ENCODE measurements at regions not wholly inside any gene's neighbourhood (a gene's known extent, or its start where the extent isn't known, plus 50 kb on each side); places are given as distances from the start of the nearest gene placed in this dataset.

DNA sequence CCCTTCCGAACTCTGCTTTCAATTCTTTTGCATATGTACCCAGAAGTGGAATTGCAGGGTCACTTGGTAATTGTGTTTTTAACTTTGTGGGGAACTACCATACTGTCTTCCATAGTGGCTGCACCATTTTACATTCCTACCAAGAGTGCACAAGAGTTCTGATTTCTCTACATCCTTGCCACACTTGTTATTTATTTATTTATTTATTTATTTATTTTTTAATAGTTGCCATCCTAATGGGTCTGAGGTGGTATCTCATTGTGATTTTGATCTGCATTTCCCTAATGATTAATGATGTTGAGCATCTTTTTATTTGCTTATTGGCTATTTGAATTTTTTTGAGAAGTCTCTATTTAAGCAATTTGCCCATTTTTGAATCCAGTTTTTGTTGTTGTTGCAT is 422.4 kb downstream of the PTPRU start:
- DNase-seq, result no peak

- no peak for DNase-seq
Measured at GRCh38 chr1:29657816-29658215, 421.5 kb downstream of the PTPRU start.

- DNase-seq, result no peak
Measured at GRCh38 chr1:29655945-29656850, 419.9 kb downstream of the PTPRU start.

- no peak for DNase-seq
Measured at GRCh38 chr1:29655145-29655544, 418.8 kb downstream of the PTPRU start.

GRCh38 chr1:29653886-29654450 is 417.6 kb downstream of the PTPRU start:
- DNase-seq, result no peak

DNA sequence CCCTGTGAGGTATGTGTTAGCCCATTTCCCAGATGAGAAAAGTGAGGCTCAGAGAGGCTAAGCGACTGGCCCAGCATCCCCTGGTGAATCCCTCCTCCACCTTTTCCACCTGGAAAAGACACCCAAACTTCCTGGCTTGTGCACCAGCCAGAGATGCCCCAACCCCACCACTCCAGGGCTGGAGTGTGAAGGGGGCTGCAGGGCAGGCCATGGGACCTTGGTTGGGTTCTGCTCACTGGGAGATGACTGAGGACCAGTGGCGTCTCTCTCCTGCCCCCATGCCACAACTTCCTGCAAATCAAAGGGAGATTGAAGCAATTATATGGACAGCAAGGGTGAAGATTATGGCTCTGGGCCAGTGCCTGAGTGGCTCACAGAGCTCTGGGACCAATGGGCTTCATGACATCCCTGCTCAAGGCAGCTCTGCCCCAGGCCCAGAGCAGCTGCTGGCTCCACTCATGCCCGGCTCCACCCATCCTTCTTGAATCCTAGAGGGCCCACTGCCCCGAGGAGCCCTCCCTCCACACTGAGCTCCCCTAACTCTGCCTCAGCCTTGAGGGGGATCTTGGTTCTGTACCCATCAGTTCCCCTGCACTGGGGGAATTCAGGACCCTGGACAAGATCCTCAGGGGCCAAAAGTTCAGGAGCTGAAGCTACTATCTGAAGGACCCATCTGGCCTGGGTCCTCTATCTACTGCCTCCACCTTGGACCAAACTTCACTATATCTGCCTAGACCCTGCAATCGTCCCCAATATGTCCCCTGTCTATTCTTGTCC is 416.9 kb downstream of the PTPRU start:
- DNase-seq, result no peak

DNA sequence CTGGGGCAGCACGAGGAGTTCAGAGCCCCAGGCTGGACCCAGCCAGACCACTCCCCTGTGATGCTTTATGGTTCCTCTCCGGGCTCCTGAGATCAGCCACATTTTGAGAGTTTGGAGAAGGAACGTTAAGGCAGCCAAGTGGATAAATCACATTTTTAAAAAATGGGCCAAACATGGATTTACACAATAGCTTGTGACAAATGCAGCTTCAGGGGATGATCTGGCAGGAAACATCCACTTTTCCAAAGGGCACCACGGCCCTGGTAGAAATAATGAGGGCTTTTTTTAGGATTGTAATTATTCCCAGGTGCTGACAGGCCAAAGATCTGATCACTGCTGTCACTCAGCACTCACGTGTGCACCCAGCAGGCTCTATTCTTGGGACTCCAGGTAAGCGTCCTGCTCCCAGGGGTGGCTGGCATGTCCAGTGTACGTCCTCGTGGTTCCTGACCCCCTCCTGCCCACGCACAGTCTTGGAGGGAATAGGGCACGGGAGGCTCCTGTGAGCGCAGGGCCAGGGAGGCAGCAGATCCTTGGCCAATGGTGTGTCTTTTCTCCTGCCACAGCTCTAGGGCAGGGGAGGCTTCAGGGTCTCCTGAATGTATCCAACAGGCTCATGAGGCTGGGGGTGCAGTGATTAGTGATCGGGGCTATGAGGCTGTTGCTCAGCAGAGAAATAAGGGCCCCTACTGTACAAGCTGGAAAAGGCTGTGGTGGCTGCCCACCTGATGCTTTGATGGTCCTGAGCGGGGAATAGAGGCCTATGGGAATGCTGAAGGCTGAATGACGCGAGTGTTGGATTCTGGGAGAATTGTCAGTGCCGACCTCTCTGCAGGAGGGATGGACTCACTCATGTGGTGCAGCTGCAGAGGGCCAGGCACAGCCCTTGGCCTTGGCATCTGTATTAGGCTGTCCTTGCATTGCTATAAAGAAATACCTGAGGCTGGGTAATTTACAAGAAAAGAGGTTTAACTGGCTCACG is 415.7 kb downstream of the PTPRU start:
- no peak for DNase-seq

GRCh38 chr1:29651246-29651645 is 414.9 kb downstream of the PTPRU start:
- DNase-seq, result no peak

DNA sequence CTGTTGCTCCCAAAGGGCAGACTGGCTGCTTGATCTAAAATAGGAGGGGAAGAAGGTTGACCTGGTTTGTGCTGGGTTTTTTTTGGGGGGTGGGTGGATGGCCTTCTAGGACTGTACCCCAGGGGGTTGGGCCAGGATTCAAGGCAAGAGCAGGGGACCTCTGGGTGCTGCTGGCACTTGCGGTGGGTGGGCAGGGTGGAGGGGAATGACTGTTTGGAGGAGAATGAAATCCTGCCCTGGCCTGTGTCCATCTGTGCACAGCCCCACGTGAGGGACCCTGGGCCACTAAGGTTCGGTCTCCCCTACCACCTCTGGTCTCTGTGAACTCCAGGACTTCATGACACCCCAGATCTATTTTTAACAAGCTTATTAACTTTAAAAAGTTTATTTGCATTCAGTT is 414.2 kb downstream of the PTPRU start:
- DNase-seq, result no peak

DNA sequence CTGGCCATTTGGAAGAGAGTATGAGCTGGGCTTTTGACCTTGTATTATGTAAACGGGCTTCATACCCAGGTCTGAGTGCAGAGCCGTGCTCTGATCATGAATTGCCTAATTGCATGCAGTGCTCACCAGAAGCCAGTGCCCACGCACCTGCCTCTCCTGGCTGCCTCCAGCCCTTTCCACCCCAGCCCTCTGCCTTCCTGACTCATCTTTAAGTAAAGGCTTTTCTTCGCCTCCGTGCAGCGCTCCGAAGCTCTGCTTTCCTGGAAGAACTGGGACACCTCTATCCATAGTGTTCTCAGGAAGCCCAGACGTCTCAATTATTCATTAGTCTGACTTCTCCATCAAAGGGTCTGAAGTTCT is 413.7 kb downstream of the PTPRU start:
- DNase-seq, result no peak

GRCh38 chr1:29649189-29650040 is 413.1 kb downstream of the PTPRU start:
- DNase-seq, result no peak

DNA sequence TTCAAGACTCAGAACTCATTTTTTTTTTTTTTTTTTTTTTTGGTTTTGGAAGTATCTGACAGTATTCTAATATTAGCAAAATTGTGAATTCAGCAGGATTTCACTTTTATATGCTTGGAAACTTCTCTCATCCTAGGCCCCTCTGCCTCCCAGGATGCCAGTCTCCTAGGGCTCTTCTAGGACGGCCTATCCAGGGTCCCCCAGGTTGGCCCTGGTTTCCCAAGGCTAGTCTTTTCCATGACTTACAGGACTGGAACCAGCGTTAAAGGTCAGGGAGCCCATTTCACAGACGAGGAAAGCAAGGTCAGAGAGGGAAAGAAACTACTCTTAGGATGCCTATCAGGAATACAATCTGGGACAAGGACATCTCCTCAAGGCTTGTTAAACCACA is 412.5 kb downstream of the PTPRU start:
- no peak for DNase-seq

DNA sequence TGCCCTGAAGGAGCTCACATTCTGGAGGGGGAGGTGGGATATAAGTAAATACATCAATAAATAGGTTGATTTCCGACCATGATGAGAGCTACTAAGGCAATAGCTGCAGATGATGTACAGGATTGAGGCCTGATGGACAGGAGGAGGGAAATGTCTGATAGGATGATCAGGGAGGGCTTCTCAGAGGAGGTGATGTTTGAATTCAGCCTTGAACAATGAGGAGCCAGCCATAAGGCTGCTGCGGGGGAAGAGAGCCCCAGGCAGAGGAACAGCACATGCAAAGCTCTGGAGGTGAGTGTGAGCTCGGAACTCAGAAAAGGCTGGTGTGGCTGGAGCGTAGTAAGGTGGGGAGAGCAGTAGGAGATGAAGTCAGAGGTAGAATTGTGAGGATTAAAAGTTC is 411.7 kb downstream of the PTPRU start:
- DNase-seq, result no peak

- no peak for DNase-seq
Measured at GRCh38 chr1:29647581-29647980, 411.3 kb downstream of the PTPRU start.

- DNase-seq, result no peak
Measured at GRCh38 chr1:29646161-29646775, 409.9 kb downstream of the PTPRU start.

GRCh38 chr1:29645586-29645985 is 409.3 kb downstream of the PTPRU start:
- no peak for DNase-seq

DNA sequence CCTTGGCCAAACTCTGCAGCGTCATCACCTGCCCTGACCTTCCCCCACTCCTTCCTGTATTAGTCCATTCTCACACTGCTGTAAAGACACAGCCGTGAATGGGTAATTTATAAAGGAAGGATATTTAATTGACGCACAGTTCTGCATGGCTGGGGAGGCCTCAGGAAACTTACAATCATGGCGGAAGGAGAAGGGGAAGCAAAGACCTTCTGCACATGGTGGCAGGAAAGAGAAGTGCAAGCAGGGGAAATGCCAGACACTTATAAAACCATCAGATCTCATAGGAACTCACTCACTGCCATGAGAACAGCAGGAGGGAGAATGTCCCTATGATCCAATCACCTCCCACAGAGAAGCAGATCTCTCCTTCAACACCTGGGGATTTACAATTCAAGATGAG is 408.5 kb downstream of the PTPRU start:
- no peak for DNase-seq

GRCh38 chr1:29643838-29644440 is 407.6 kb downstream of the PTPRU start:
- DNase-seq, result no peak

GRCh38 chr1:29643281-29643680 is 407.0 kb downstream of the PTPRU start:
- no peak for DNase-seq

- no peak for DNase-seq
Measured at GRCh38 chr1:29642519-29642918, 406.2 kb downstream of the PTPRU start.

DNA sequence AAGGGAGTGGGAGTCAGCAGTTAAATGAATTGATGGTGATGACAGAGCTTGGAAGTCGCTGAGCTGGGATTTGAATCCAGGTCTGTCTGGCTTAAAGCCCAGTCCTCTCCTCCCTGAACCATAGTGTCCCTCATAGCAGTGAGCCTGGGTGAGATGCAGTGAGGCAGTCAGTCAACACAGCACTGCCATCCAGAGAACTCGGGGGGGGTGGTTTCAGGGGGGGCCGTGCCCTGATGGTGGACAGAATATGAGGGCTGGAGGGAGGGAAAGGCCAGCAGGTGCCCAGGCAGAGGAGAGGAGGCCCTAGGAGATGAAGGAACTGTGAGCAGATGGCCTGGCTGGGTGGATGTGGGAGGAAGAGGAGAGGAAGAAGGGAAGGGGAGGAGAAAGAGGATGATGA is 405.6 kb downstream of the PTPRU start:
- DNase-seq, result no peak
